ENCODE measurements at regions not wholly inside any gene's neighbourhood (a gene's known extent, or its start where the extent isn't known, plus 50 kb on each side); places are given as distances from the start of the nearest gene placed in this dataset.

GRCh38 chr17:36736201-36737156 is 135.1 kb downstream of the MRM1 start:
- DNase-seq (ENCODE audit: low spot score): no peak
- no peak for TF ChIP-seq CTCF (IDR thresholded peaks at IDR 0.05; ENCODE audit: borderline replicate concordance, control extremely low read depth, extremely low read depth, insufficient read depth, missing control alignments)
- in situ Hi-C loops (cut with MboI; ENCODE audit: low sequenced_read_pairs, unreplicated experiment): no loop called here

- in situ Hi-C loops (cut with MboI; ENCODE audit: low sequenced_read_pairs, unreplicated experiment): no loop called here
- TF ChIP-seq CTCF (IDR thresholded peaks at IDR 0.05; ENCODE audit: borderline replicate concordance, control extremely low read depth, extremely low read depth, insufficient read depth, missing control alignments): no peak
These were observed 137.8 kb downstream of the MRM1 start for GRCh38 chr17:36739208-36739607.

GRCh38 chr17:36740157-36740556 is 138.8 kb downstream of the MRM1 start:
- in situ Hi-C loops (cut with MboI; ENCODE audit: low sequenced_read_pairs, unreplicated experiment): no loop called here
- no peak for DNase-seq (ENCODE audit: low spot score)
- no peak for TF ChIP-seq CTCF (IDR thresholded peaks at IDR 0.05; ENCODE audit: borderline replicate concordance, control extremely low read depth, extremely low read depth, insufficient read depth, missing control alignments)

More at GRCh38 chr17:36739208-36739607, 137.8 kb downstream of the MRM1 start:
- DNase-seq (ENCODE audit: low spot score): no peak

GRCh38 chr17:36741019-36741902 is 139.9 kb downstream of the MRM1 start:
- in situ Hi-C loops (cut with MboI; ENCODE audit: low sequenced_read_pairs, unreplicated experiment): no loop called here
- no peak for TF ChIP-seq CTCF (IDR thresholded peaks at IDR 0.05; ENCODE audit: borderline replicate concordance, control extremely low read depth, extremely low read depth, insufficient read depth, missing control alignments)
- no peak for DNase-seq (ENCODE audit: low spot score)

GRCh38 chr17:36742267-36743000 is 141.1 kb downstream of the MRM1 start:
- TF ChIP-seq CTCF (IDR thresholded peaks at IDR 0.05; ENCODE audit: borderline replicate concordance, control extremely low read depth, extremely low read depth, insufficient read depth, missing control alignments): no peak
- in situ Hi-C loops (cut with MboI; ENCODE audit: low sequenced_read_pairs, unreplicated experiment): no loop called here
- DNase-seq (ENCODE audit: low spot score): no peak

- in situ Hi-C loops (cut with MboI; ENCODE audit: low sequenced_read_pairs, unreplicated experiment): no loop called here
- no peak for TF ChIP-seq CTCF (IDR thresholded peaks at IDR 0.05; ENCODE audit: borderline replicate concordance, control extremely low read depth, extremely low read depth, insufficient read depth, missing control alignments)
- DNase-seq (ENCODE audit: low spot score): no peak
These were observed 141.7 kb downstream of the MRM1 start for GRCh38 chr17:36743130-36743529.

All from GM13976 (cell line).